ENCODE measurements at regions not wholly inside any gene's neighbourhood (a gene's known extent, or its start where the extent isn't known, plus 50 kb on each side); places are given as distances from the start of the nearest gene placed in this dataset.

- ATAC-seq (no peak), DNase-seq (no peak), FAIRE-seq (no peak)
- Histone ChIP-seq H3K4me1 (no peaks in the 10 kb centered on the region), H3K9me3 (no peaks in the 10 kb centered on the region), H3K36me3 (no peaks in the 10 kb centered on the region), H3K27ac (no peak overlapping the region), H3K27me3 (no peaks in the 10 kb centered on the region), H3K4me3 (no peak overlapping the region)
- 69 to 74% methylated on average over 3 of the region's 3 CpGs for WGBS, 2 donors
- no peak for TF ChIP-seq CTCF (IDR thresholded peaks at IDR 0.05)
- intact Hi-C loops (cut with DNase I): no loop called here
Measured at GRCh38 chr5:92505145-92505544, 1075.9 kb downstream of the NR2F1-AS1 start.

- Histone ChIP-seq H3K9me3 (no peaks in the 10 kb centered on the region), H3K36me3 (no peaks in the 10 kb centered on the region), H3K27ac (no peak overlapping the region), H3K4me3 (no peak overlapping the region), H3K4me1 (no peaks in the 10 kb centered on the region), H3K27me3 (no peaks in the 10 kb centered on the region)
- TF ChIP-seq CTCF (IDR thresholded peaks at IDR 0.05): no peak
- FAIRE-seq: no peak
- DNase-seq: no peak
- WGBS, 2 donors: 53% methylated on average over 2 of the region's 2 CpGs
- ATAC-seq: no peak
- intact Hi-C loops (cut with DNase I): no loop called here
Measured at GRCh38 chr5:92504346-92504745, 1076.7 kb downstream of the NR2F1-AS1 start.

- FAIRE-seq (no peak), ATAC-seq (no peak), DNase-seq (no peak)
- Histone ChIP-seq H3K36me3 (no peaks in the 10 kb centered on the region), H3K4me3 (no peak overlapping the region), H3K9me3 (no peaks in the 10 kb centered on the region), H3K27me3 (no peaks in the 10 kb centered on the region), H3K27ac (no peak overlapping the region), H3K4me1 (no peaks in the 10 kb centered on the region)
- 84 to 89% methylated on average over 2 of the region's 2 CpGs for WGBS, 2 donors
- TF ChIP-seq CTCF (IDR thresholded peaks at IDR 0.05): no peak
- intact Hi-C loops (cut with DNase I): no loop called here
Measured at GRCh38 chr5:92500752-92501151, 1080.3 kb downstream of the NR2F1-AS1 start.

- DNase-seq: no peak
- no peak overlapping the region for H3K27ac ChIP-seq
- H3K4me1 ChIP-seq: no peaks in the 10 kb centered on the region
- no peaks in the 10 kb centered on the region for H3K36me3 ChIP-seq
- ATAC-seq: no peak
- no peak for FAIRE-seq
- no peak for TF ChIP-seq CTCF (IDR thresholded peaks at IDR 0.05)
- H3K9me3 ChIP-seq: no peaks in the 10 kb centered on the region
- intact Hi-C loops (cut with DNase I): no loop called here
- H3K4me3 ChIP-seq: no peak overlapping the region
- no peaks in the 10 kb centered on the region for H3K27me3 ChIP-seq
Measured at GRCh38 chr5:92496545-92496944, 1084.5 kb downstream of the NR2F1-AS1 start.

- ATAC-seq (no peak), FAIRE-seq (no peak), DNase-seq (no peak)
- intact Hi-C loops (cut with DNase I): no loop called here
- Histone ChIP-seq H3K27me3 (no peaks in the 10 kb centered on the region), H3K4me3 (no peak overlapping the region), H3K27ac (no peak overlapping the region), H3K36me3 (no peaks in the 10 kb centered on the region), H3K9me3 (no peaks in the 10 kb centered on the region), H3K4me1 (no peaks in the 10 kb centered on the region)
- TF ChIP-seq CTCF (IDR thresholded peaks at IDR 0.05): no peak
- WGBS, 2 donors: 56 to 60% methylated on average over 5 of the region's 5 CpGs
Measured at GRCh38 chr5:92494508-92494907, 1086.5 kb downstream of the NR2F1-AS1 start.
